NCI-H146 treated with DMSO at 0.1 percent for 48 hours (cell line): ENCODE measurements at regions not wholly inside any gene's neighbourhood (a gene's known extent, or its start where the extent isn't known, plus 50 kb on each side); places are given as distances from the start of the nearest gene placed in this dataset.

ENCODE experiments used
- DNase-seq: peaks from one replicate; lab custom pipeline; 2025; ENCODE audit not compliant: unreplicated experiment; lab: John Stamatoyannopoulos, UW

DNA sequence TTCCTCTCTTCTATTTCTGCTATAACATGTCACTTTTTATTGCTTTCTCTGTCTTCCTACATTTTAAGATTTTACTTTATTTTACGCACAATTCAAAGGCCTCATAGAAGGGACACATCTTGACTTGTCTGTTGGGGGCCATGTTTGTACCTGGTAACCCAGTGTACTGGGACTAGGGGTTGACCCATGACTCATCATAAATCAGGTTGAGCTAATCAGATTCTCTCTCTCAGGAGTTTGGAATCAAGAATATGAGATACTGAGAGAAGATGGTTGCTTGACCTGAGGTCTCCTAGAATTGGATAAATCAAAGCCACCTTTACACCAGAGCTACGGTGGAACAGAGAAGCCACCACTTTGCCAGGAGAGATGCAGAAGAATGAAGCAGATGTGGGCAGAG lies 153.0 kb downstream of the UXS1 start:
- DNase-seq: no peak

DNA sequence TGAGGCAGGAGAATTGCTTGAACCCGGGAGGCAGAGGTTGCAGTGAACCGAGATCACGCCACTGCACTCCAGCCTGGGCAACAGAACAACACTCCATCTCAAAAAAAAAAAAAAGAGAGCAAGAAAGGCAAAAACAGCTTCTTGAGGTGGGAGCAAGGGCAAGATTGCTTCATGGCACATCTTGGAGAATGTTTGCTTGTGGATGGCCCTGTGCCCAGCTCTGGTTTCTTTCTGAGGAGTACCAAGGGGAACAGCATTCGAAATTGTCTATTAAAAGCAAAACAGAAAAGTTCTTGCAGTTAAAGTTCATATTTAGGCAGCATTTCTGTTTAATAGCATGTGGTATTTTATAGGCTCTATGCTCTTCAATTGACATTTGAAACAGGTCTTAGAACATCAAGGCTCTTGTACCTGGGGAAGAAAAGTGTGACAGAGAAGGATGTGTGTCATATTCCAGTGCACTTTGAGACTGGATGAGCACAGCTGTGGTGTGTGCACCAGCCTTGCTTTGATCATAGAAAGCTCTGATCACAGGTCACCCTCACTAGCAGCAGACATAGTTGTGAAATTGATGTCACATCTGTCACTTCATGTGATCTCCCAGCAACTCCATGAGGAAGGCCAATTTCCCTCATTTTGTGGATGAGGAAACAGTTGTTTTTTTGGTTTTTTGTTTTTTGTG lies 154.3 kb downstream of the UXS1 start:
- DNase-seq: no peak

DNA sequence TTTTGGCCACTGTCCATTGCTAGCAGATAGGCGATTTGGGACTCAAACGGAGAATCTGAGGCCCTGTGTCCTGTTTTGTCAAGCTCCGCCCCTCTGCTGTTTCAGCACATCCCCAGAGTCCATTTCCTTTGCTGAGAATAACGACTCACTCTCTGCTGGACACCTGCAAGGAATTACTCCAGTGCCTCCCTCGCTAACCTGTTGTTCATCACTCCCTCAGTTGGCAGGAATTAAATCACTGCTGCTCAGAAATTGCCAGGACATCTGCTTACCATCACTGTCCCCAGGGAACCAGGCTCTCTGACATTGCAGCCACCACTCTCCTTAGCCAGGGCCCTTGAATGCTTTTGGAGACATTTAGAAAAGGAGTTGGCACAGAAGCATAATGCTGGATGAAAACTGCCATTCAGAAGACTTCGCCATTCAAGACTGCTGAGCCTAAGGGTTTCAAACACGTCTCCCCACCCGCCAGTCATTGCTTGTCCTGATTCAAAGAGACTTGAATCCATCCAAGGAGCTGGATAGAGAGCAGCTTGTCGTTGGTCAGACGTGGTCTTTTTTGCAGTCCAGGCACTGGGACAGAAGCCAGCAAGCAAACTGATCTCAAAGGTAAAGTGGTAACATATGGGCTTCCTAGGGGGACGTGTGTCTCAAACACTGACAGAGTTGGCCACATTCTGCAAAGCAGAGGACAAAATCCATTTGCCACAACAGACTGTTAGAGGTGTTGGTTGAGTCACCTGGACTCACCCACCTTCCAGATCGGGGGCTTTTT lies 155.3 kb downstream of the UXS1 start:
- DNase-seq: no peak

DNA sequence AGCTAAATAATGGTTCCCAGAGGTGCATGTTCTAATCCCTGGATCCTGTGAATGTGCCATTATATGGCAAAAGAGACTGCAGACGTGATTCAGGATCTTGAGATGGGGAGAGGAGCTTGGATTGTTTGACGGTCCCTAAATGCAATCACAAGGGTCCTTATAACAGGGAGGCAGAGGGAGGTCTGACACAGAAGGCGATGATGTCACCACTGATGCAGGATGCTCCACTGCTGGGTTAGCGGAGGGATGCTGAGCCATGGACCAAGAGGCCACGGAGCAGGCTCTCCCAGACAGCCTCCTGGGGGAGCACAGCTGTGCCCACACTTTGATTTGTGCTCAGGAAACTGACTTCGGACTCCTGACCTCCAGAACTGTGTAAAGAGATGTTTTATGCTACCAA lies 156.2 kb downstream of the UXS1 start:
- no peak for DNase-seq

DNA sequence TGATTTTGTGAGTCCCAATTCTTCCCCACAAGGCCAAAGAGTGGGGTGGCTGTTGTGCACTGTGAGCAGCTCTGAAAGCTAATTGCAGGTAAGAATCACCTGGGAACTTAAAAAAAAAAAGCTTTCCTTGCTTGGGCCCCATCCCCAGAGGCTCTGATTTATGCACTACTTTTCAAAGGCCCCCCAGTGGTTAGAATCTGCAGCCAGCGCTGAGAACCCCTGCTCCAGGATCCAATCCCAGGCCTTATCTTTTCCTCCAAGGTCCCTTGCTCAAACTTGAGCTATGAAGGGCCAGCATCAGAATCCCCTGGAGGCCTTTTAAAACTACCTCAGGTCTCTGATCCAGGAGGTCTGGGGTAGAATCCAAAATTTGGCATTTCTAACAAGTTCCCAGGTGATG lies 156.8 kb downstream of the UXS1 start:
- no peak for DNase-seq

DNA sequence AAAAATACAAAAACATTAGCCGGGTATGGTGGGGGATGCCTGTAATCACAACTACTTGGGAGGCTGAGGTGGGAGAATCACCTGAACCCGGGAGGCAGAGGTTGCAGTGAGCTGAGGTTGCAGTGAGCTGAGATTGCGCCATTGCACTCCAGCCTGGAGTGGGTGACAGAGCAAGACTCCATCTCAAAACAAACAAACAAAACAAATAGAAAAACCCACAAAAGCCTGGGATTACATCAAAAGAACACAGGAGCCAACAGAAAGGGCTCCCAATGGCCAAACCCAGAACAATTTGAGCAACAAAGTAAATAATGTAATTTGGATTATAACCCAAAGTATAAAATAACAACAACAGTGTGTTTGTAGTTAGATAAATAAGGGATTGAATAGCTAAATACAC lies 159.8 kb downstream of the UXS1 start:
- DNase-seq: no peak

DNA sequence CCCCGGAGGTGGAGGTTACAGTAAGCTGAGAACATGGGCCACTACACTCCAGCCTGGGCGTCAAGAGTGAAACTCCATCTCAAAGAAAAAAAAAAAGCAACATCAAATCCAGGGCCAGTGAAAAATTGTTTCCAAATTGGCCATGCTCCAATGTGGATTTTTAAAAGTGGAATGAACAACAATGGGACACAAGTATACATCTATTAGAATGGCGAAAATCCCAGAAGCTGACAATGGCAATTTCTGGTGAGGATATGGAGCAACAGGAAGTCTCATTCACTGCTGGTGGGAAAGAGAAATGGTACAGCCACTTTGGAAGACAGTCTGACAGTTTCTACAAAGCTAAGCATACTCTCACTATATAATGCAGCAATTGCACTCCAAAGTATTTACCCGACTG lies 161.4 kb downstream of the UXS1 start:
- no peak for DNase-seq

DNA sequence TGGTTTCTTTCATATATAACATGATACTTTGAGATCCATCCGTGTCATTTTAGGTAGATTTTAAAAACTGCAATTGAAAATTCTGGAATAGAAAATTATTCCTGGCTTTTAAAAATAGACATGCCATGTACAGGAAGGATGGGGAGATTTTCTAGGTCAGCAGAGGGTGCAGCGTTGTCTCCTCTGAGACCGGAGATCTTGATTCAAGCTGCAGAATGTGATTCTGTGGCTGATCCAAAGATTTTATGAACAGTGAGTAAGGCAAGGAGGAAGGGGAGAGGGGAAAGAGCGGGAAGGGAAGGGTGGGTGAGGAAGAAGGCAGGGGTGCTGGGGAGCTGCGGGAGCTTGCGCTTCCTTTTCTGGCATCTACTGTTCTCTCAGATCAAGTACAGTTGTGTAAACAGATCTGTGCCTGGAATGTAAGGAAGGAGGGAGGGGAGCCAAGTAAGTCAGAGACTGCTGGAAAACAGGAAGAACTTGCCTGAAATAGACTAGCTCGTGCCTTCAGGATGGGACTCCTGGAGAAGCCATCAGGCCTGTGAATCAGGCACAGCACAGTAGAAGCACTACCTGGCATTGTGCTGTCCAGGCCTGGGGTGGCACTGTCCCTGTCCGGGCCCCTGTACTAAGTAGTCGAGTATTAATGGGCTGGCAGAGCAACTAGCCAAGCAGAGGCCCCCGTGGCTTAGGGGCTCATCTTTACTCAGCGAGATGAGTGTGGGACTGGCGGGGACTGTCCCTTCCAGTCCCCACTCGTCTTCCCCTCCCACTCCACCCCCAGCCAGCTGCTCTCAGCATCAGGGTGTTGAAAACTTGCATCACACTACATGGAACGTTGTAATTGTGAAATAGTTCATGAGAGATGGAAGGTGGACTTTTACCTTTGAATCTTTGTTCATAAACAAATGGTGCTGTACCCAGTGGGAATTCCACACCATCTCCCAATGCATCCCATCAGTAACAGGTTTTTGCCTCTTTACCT lies 163.5 kb downstream of the UXS1 start:
- no peak for DNase-seq

DNA sequence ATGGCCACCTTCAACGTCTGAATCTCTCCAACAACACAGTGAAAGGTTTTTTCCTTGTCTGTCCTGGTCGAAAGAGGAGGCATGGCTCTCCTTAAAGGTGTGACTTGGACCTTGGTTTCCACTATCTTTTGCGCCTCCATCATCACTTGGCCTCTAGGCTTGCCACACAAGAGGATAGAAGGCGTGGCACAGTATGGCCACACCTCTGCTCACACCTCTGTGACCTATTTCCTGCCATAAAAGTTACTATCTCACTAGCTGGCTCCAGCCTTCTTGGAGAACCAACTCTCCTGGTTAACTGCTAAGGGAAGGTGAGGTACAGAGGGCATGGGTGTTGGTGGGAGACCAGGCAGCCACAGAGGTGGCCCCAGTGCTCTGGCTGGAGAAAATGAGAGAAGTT lies 165.9 kb downstream of the UXS1 start:
- DNase-seq: no peak

DNA sequence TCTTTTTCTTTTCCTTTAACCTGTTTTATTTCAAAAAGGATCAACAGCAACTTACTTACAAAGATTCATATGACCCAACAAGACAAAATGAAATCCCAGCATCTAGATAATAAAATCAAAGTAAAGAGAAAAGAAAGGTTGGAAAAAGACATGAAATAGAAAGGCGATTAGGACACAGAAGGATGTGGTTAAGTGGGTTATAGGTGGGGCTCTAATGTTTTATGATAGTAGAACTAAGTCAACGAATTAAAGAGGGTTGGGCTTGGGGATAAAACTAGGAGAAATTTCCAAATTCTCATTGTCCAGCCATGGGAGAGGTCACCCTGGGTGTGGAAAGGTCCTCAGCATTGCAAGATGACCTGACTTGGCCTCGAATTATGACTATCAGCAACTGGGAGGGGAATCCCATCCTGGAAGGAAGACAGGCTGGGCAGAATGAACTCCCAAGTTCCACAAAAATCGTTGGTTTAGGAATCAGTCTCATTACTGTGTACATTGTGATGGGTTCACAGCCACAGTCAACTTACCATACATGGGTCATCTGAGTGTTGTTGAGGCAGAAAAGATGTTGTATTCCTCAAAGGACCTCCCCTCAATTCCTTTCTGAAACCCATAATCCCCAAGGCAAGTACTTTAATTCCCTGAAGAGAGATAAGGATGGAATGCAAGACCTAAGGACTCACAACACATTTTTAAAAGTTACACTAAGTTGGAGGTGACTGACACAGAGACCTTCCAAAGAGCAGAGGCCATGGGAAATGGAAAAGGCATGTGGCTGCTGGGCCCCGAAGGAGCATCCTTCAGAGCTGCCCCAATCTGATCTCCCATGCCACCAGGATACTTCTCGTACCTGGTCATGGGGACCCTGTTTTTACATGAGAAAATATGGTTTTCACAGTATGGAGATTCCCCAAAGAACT lies 167.6 kb downstream of the UXS1 start:
- DNase-seq: no peak

DNA sequence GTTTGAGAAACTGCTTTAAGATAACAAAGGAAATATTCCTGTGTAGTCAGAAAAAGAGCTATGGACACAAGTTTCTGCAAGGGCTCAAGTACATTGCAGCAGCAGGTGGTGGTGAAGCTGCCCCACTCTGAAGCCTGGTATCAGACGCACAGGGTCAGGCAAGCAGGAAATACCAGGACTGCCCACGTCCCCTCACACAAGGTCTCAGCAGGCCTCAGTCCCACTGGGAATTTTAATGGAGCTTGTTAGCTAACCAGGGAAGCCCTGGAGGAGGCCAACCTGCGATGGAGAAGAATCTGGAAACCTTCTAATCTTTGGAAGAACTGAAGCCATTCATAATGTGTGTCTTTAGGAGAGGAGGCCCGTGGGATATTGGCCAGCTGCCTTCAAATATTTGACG lies 168.3 kb downstream of the UXS1 start:
- DNase-seq: no peak

DNA sequence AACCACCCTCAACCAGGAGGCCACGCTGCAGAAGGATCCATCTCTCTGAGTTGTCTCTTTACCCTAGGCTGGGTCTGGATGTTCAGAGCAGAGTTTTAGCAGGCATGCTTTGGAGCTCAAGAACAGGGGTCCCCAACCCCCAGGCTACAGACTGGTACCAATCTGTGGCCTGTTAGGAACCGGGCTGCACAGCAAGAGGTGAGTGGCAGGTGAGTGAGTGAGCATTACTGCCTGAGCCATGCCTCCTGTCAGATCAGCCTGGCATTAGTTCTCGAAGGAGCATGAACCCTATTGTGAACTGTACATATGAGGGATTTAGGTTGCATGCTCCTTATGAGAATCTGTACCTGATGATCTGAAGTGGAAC lies 172.5 kb downstream of the UXS1 start:
- no peak for DNase-seq

DNA sequence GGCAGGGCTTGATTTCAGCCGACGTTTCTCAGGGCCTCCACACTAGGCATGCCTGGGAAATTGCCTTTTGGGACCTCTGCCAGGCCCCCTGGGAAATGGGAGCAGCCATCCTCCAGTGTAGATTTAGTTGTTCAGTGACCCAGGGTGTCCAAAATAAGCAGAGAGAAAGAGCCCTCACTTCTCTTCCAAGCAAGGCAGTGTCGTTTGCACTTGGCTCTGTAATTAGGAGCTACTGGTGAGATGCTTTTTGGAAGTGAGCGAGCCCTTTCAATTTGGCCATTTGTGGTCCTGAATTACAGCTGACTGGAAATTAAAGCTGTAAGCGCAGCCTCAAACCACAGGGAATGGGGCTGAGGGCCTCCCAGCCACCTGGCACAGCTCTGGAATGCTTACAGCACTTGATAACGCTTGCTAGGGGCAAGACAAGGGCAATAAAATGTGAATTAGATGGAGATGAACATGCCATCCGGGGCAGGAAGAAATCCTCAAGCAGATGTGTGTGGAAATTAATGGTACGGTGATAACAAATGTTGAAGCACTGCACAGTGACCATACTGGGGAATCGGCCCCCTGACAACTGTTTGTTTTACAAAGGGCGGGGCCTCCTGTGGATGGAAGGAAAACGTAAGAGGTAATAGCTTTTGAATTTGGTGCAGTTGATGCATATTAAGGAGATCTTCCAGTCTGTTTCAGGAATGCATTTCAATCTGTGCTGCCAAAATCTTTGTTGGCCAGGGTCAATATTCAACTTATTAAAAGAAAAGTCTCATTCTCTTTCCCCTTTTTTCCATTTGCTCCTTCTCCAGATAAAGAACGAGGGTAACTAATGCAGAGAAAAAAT lies 173.1 kb downstream of the UXS1 start:
- DNase-seq: peak; percentile 48

DNA sequence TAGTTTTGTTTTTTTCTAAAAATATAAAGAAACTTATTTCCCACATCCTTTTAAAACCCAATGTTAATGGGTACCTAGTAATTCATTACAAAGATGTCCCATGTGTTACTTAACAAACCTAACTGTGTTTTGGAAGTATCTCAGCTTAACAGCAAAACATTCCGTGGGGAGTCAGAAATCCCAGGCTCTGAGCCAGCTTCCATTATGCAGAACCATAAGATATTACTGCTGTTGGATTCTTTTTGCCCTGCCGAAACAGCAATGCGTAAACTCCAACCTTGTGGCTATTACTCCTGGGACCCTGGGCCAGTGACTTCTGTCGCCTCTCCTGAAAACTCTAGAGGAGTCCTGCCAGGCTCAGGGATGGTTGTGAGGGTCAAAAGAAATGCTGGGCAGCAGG lies 174.1 kb downstream of the UXS1 start:
- no peak for DNase-seq

DNA sequence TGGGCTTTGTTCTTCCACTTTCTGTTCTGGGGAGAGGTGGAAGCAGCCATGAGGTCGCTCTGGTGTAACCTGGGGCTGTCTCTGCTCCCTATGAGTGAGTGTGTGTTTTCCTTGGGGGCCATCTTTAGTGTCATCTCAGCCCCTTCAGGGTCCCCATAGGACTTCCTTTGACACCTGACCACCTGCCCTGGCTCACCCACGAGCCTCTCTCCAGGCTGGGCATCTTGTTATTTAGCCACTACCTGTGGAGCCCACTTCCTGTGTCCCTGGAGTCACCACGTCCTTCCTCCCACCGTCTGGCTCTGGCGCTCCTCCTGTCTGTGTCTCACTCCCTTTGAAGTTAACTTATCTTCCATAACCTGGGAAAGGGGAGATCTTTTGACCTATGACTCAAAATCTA lies 176.0 kb downstream of the UXS1 start:
- DNase-seq: no peak

DNA sequence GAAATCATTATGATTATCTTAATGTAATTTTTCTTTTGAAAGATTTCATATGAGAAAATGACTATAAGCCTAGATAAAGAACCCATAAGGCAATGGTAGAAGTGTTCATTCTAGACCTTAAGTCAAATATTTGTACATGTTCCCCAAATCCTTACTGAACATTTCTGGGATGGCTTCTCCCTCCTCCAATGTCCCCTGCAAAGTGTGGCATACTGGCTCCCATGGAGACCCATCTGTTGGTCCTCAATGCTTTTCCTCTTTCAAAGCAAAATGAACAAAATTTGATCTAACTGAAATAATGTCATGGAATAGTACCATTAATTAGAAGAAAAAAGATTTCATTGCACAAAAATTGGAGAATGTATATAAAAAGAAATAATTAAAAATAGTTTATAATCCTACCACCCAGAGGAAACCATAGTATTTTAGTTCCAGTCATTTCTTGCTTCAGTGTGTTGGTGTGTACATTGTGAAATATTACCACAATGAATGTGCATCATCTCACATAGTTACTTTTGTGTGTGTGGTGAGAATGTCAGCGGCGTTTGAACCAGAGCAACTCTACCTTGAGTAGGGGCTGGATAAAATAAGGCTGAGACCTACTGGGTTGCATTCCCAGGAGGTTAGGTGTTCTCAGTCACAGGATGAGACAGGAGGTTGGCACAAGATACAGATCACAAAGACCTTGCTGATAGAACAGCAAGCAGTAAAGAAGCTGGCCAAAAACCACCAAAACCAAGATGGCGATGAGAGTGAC lies 181.3 kb downstream of the UXS1 start:
- no peak for DNase-seq

DNA sequence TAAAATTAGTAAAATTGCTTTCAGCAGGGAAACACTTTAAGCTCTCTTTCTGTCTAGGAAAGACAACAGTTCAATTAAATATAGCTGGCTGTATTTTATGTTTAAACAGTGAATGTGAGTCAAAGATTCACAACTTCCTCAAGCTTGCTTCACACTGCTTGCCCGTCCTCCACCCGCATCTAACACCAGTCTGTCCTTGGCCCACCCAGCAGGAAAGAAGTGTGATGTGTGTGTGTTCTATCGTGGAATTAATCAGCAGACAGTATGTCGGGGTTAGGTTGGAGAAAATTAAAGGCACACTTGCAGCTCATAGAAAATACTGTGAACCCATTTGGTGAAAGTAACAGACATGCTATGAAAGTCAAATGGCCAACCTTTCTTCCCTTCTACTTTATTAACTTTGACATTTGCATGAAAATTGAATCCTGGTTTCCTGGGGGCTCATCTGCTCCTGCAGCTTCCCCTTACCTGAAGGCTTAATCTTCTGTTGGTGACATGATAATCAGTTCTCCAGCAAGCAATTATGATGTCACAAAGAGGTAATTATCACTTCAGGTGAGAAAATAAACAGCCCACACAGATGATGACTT lies 182.0 kb downstream of the UXS1 start:
- peak; percentile 75 for DNase-seq

DNA sequence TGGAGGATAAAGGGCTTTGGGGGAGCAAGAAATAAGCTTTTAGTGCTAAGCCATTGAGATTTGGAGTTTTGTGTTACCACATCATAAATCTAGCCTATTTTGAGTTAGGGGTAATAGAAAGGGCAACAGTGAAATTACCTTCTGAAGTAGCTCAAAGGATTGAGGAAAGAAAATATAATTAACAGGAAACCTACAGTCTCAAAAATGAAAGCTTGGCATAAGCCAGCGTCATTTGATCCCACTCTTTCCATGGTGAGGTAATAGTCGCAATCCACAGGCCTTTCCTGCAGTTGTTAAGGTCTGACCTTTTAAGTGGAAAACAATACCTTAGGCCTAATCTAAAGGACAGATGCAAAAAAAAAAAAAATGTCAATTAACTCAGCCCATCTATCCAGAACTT lies 182.7 kb downstream of the UXS1 start:
- peak; percentile 87 for DNase-seq
